CMK (cell line): ENCODE measurements at regions not wholly inside any gene's neighbourhood (a gene's known extent, or its start where the extent isn't known, plus 50 kb on each side); places are given as distances from the start of the nearest gene placed in this dataset.
"Not testable (repeated sequence)": the region's sequence is repeated elsewhere in the genome, so short reads cannot be mapped to it uniquely, and the experiment has no call there.

Experiments
- DNase-seq: peaks from one replicate; pipeline ENCODE4 v3.0.0-alpha.2; 2010; ENCODE audit warnings: low read depth

- no peak for DNase-seq
Observed at GRCh38 chr3:151596940-151597339, 136.1 kb upstream of the IGSF10 start.

DNA sequence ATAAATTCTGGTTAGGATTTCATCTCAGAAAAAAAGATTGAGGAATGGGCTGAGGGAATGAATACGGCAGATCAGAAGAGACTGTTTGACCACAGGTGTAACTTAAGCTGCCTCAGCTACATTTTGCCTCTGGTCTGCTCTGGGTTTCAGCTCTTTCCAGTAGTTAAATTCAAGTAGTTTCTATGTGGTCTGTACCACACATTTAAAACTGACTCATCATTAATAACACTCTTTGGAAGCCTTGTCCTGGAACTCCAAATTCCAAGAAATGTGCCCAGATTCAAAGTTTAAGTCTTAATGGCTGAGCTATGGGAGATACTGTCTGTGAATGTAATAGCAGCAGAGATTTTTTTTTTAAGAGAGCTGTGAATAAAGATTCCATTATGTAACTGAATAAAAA is 133.1 kb upstream of the IGSF10 start:
- no peak for DNase-seq

- no peak for DNase-seq
Observed at GRCh38 chr3:151592287-151592686, 131.4 kb upstream of the IGSF10 start.

GRCh38 chr3:151591441-151591840 is 130.6 kb upstream of the IGSF10 start:
- no peak for DNase-seq

GRCh38 chr3:151589311-151589710 is 128.4 kb upstream of the IGSF10 start:
- no peak for DNase-seq

DNA sequence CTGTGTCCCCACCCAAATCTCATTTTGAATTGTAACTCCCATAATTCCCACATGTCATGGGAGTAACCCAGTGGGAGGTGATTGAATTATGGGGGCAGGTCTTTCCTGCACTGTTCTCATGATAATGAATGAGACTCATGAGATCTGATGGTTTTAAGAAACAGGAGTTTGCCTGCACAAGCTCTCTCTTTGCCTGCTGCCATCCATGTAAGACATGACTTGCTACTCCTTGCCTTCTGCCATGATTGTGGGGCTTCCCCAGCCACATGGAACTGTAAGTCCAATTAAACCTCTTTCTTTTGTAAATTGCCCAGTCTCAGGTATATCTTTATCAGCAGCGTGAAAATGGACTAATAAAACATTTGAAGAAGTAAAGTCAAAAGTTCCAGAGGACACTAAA is 126.8 kb upstream of the IGSF10 start:
- DNase-seq: not testable (repeated sequence)

- DNase-seq: no peak
Observed at GRCh38 chr3:151584566-151584965, 123.7 kb upstream of the IGSF10 start.

DNA sequence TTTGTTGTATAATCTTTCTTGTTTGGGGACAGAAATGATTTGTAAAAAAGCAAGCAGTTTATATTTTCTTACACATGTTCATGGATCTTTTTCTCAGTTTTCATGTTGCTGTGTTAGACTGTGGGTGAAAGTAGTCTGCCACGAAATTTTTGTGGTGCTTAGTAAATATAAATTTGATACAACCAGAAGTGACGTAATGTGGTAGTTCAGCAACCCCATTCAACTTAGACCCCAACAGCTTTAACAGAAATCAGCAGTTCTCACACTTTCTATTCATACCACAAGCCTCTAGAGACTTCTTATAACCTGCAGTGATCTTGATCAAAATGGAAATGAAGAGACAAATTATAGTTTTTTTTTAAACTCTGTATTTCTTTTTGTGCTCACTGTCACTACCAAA is 120.2 kb upstream of the IGSF10 start:
- no peak for DNase-seq

DNA sequence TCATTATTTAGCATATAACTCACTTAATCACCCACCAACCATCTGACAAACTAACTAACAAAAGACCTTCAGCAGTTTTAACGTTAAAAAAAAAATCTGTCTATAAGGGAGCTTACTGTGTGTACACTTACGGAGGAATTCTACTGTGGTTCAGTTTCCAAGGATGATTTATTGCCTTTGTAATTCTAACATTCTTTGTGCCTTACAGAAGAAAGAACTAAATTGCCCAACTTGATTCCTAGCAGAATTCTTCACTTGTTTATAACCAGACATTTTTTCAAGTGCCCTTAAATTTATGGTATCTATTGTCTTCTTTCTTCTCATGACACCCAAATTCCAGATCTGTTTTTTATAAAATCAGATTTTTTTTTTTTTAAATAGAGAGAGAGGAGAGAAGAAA is 119.7 kb upstream of the IGSF10 start:
- no peak for DNase-seq

GRCh38 chr3:151579571-151580270 is 118.9 kb upstream of the IGSF10 start:
- DNase-seq: no peak

DNA sequence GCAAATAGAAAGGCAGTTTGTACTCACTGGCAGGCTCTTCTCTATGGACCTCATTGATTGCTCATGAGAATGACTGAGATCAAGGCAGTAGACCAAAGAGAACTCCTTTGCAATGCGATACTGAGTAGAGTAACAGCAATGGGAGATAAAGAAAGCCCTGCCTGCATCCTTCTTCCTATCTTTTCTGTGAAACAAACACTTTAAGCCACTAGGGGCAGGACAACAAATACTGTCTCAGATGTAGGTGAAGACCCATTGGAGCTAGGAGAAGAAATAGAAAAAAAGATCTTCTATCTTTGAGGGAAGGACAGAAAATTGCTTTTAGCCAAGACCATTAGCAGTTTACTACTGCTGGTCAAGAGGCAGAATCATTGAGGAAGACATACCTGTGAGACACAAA is 117.6 kb upstream of the IGSF10 start:
- DNase-seq: no peak

- DNase-seq: no peak
Observed at GRCh38 chr3:151576511-151577137, 115.8 kb upstream of the IGSF10 start.

GRCh38 chr3:151568184-151568583 is 107.3 kb upstream of the IGSF10 start:
- DNase-seq: no peak

DNA sequence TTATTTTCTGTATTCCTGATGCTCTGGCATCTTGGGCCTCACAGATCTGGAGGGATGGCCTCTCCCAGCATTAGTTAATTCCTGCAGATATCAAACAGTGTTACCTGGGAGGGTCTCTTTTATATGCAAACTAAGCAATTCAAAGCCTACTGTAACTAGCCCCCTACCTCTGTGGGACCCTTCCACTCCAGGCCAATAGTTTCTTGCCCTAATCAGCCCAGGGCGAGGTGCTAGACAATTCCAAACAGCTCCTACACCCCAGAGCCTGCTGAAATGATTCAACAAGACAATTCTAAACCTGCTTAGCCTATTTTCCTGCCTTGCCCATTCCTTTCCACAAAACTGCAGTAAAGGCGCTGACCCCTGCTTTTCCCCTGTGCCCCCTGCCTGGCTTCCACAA is 106.6 kb upstream of the IGSF10 start:
- no peak for DNase-seq

DNA sequence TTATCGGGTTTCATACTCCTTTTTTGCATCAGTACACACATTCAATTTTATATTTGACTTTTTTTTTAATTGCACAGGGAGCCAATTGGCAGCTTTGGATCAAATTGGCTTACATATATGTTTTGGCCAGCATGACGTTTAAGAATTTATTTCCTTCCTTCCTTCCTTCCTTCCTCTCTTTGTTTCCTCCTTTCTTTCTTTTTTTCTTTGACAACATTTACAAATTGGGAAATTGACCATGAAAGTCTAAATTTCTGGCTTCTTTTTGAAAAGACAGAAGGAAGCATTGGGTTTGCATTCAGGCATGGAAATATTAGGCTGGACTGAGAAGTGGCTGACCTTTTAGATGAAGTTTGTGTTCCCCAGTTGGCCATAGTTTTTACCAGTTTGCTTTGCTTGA is 103.4 kb upstream of the IGSF10 start:
- no peak for DNase-seq

GRCh38 chr3:151563305-151563704 is 102.4 kb upstream of the IGSF10 start:
- DNase-seq: no peak

- no peak for DNase-seq
Observed at GRCh38 chr3:151562891-151563290, 102.0 kb upstream of the IGSF10 start.

DNA sequence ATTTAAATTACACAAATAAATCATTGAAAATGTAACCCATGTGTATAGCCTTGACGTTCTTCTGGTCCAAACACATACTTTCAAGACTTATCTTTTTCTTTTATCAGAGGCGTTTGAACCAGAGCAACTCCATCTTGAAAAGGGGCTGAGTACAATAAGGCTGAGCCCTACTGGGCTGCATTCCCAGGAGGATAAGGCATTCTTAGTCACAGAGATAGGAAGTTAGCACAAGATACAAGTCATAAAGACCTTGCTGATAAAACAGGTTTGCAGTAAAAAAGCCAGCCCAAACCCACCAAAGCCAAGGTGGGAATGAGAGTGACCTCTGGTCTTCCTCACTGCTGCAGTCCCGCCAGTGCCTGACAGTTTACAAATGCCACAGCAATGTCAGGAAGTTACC is 101.0 kb upstream of the IGSF10 start:
- DNase-seq: no peak

- DNase-seq: no peak
Observed at GRCh38 chr3:151560738-151561137, 99.9 kb upstream of the IGSF10 start.

GRCh38 chr3:151559736-151560135 is 98.9 kb upstream of the IGSF10 start:
- no peak for DNase-seq

- DNase-seq: no peak
Observed at GRCh38 chr3:151558661-151559060, 97.8 kb upstream of the IGSF10 start.

GRCh38 chr3:151557068-151557840 is 96.4 kb upstream of the IGSF10 start:
- DNase-seq: no peak

DNA sequence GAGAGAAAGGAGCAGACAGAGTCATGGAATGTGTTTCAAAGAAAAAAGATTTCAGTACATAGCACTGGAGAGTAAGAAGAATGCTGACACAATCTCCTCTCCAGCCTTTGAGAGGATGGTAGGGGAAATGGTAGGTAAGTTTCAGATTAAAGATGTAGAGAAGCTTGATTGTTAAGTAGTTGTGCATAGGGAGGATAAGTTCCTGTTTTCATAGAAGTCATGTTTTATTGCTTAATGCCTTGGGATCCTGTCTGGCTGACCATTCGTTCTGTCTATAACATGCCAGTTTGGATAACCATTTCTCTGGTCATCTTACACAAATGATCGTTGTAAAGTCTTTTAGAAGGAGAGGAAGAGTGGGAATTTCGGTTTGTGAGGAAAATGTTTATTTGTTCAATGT is 95.7 kb upstream of the IGSF10 start:
- no peak for DNase-seq
